GM19467 (cell line): ENCODE measurements at regions not wholly inside any gene's neighbourhood (a gene's known extent, or its start where the extent isn't known, plus 50 kb on each side); places are given as distances from the start of the nearest gene placed in this dataset.

Experiments
- ATAC-seq: cut with Tn5 transposase; IDR thresholded peaks from one replicate; pipeline ENCODE4 v1.9.1; 2021; ENCODE audit warnings: mild to moderate bottlenecking, moderate library complexity; ENCODE audit not compliant: unreplicated experiment

DNA sequence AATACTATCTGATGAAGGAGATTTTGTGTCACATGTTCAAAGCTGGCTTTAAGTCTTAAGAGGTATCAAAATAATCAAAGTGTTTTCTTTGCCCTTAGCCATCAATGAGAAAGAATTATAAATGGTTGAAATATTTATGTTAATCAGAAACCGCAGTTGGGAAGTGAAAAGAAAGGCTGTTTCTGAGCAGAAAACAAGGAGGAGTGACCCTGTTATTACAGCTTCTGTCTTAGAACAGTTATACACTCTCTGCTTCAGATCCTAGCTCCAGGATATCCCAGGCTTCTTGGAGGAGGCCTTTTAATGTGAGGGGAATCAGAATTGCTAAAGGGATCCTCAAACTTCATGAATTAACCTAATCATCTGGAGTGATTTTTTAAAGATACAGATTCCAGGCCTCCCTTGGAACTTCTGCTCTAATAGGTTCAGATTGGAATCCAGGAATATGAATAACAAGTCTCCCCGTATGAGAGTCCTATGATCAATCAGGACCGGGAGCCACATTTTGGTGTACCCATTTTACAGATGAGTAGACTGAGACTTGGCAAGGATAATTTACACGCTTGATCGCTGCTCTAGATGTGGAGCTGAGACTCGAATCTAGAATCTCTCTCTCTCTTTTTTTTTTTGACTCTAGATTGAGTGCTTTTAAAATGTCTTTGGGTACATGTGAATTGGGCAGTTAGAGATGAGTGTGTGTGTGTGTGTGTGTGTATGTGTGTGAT lies 50.8 kb upstream of the JAG1 start:
- ATAC-seq = no peak

- no peak for ATAC-seq
Measured at GRCh38 chr20:10728873-10729670, 55.3 kb upstream of the JAG1 start.

GRCh38 chr20:10729785-10730184 lies 56.0 kb upstream of the JAG1 start:
- ATAC-seq = no peak

- no peak for ATAC-seq
Measured at GRCh38 chr20:10730629-10731183, 56.9 kb upstream of the JAG1 start.

DNA sequence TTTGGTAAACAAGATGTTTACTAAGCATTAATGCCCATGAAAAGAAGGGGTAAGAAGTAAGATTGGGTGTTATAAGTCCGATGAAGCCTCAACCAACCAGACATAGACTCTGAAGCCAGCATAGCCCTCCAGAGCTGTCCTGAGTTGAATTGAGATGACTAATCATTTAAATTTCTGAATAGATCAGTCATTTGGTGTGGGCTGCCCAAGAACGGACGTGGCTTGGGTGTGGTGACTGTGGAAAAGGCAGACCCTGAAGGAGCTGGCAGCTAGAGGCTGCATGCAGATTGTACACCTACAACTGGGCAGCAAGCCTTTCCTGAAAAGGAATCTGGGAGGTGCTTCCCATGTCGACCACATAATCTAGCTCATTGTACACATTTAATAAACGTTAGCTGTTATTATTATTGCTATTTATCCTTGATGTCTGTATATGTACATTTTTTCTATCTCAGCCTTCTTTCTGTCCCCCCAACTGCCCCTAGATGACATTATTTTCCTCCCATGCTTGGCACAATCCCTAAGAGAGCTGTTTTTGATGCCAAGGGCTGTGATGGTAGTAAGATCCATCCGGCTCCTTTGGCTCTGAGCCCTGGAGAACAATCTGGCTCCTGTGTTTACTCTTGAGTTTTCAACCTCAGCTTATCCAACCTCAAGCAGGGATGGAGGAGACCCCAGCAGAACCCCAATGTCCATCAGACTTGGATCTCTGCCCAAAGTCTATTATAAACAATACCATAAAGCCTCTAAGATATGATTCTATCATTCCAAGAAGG lies 57.6 kb upstream of the JAG1 start:
- ATAC-seq = no peak

GRCh38 chr20:10733122-10733521 lies 59.3 kb upstream of the JAG1 start:
- no peak for ATAC-seq

- ATAC-seq = no peak
Measured at GRCh38 chr20:10735195-10735949, 61.6 kb upstream of the JAG1 start.

DNA sequence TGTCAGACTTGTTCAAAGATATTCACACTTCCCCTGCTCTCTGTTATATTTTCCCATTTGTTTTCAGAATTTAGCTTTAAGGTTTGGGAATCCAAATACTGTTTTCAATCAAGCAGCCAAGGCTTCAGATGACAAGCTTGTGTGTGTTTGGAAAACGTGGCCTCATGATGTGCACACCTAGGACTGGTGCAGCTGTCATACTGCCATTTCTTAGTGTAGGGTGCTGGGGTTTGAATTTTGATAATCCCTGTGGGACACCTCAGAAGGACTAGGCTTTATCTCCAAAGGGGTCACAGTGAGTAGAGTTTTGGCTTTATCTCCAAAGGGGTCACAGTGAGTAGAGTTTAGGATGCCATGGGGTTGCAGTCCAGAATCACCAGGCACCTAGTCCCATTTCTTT lies 65.3 kb upstream of the JAG1 start:
- ATAC-seq = no peak

DNA sequence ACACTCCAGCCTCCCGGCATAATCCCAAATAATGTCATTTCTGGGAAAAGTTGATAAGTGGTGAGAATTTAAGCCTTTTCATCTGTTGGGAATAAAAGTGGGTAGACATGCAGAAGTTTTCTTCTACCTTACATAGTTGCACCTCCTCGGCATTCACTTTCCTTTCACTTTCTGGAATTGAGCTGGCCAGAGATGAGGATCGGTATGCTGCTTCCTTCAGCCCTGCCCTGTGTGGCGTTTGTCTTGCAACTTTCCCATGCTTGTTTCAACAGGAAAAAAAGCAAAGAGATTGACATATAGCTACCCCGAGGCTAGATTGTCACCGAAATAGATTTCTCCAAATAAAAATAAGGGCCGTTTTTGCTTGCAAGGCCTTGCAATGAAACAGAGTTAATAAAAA lies 65.8 kb upstream of the JAG1 start:
- no peak for ATAC-seq

DNA sequence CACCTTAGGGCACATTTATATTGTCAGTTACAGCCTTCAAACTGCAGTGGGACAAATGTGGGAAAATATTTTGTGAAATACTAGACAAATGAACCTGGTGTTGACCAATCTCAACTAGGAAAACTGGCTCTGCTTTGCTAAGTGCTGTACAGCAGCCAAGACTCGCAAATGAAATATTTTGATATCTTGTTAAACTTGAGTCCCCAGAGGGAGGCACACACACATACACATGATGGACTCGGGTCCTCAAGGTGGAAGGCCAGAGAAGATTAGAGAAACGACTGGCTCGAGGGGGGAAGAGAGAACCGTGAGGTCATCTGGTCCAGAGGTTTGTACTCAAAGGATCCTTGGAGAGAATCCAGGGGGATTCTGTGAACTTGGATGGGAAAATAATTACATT lies 67.3 kb upstream of the JAG1 start:
- ATAC-seq = no peak

DNA sequence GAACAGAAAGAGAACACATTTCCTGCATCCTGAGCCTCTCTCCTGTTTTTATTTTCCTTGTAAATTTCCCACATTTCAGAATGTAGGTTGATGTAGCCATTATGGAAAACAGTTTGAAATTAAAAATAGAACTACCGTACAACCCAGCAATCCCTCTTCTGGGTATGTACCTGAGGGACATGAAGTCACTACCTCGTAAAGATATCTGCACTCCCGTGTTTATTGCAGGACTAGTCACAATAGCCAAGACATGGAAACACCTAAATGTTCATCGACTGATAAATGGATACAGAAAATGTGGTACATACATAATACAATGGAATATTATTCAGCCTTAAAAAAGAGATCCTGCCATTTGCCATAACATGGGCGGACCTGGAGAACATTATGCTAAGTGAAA lies 72.0 kb upstream of the JAG1 start:
- ATAC-seq = no peak

- ATAC-seq = no peak
Measured at GRCh38 chr20:10747019-10747418, 73.2 kb upstream of the JAG1 start.

DNA sequence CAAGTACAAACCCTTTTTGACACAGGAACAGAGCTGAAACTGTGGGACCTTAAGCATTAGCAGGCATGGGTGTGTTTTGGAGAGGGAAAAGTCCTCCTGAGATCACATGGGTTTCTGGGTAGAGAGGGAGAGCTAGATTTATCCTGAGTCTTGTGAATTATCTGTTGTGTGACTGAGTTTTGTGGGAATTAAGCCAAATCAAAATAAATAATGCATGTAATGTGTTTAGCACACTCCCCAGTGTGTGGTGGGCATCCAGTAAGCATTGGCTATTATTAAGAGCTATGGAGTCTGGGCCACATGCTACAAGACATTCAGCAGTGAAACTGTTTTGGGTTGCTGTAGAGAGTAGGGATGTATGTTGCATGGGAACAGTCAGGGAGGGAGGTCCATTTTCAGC lies 75.3 kb upstream of the JAG1 start:
- ATAC-seq = no peak

DNA sequence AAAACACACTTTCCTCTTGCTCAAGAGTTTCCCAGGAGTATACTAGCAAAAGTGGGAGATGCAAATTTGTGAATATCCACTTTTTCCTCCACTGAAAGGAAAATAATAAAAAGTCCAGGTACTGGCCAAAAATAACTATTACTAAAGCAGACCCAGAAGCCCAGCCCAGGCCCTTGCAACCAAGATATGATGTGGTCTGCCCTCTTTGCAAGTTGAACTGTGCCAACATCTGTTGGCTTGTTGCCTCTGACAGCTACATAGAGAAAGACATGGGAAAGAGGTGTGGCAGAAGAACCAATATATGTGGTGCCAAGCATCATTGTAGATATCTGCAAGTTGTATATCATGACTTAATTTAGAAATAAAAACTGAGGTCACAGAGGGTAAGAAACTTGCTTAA lies 78.4 kb upstream of the JAG1 start:
- ATAC-seq = no peak

GRCh38 chr20:10754824-10755223 lies 81.0 kb upstream of the JAG1 start:
- no peak for ATAC-seq

- ATAC-seq = no peak
Measured at GRCh38 chr20:10758446-10758845, 84.6 kb upstream of the JAG1 start.

DNA sequence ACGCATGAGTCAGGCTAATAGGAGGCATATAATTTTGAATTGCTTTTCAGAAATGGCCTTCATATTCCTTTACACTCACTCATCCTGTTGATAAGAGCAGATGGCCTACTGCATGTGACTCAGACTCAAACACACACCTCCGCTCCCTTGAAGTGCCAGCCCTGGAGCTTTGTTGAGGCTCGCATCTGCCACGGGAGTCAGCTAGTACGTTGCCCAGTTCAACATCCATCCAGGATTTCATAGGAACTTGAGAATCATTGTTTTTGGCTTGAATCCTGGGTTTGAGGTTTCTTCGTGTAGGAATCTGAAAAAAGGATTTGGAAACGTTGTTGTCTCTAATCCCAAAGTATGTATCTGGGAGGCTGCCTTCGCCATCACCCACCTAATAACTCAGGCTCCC lies 87.4 kb upstream of the JAG1 start:
- no peak for ATAC-seq

- no peak for ATAC-seq
Measured at GRCh38 chr20:10761786-10762185, 88.0 kb upstream of the JAG1 start.

GRCh38 chr20:10762216-10762615 lies 88.4 kb upstream of the JAG1 start:
- ATAC-seq = no peak

DNA sequence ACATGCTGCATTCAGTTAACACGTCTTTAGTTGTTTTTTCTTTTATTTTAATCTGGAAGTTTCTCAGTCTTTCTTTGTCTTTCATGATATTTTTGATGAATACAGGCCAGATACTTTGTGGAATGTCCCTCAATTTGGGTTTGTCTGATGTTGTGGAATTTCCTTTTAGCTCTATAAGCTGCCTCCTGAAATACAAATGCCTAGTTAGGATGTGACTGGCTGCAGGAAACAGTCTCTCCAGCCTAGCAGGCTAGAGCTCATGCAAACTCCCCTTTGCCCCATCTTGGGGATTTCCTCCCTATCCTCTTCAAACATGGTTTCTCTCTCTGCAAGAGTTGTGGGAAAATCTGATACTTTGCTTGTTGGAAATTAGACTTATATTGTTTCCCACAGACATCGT lies 89.3 kb upstream of the JAG1 start:
- no peak for ATAC-seq

DNA sequence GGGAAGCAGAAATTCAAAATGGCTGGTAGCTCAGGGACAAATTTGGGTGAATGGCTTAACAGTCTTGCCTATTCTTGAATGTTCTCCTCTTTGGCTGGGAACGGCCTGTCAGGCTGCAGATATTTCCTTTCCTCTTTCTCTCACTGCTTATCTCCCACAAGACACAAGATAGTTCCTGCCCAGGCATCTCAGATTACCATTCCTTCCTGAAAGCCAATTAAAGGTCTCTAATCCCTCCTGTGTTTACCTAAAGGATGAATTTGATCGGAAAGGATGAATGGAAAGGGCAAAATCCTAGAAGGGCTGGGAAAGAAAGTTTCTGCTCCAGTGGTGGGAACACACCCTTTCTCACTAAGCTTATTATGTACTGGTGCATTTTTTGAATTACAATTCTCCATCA lies 95.9 kb upstream of the JAG1 start:
- ATAC-seq = no peak
